Medulla oblongata (tissue), 1 donor: ENCODE measurements at regions not wholly inside any gene's neighbourhood (a gene's known extent, or its start where the extent isn't known, plus 50 kb on each side); places are given as distances from the start of the nearest gene placed in this dataset.

ENCODE experiments used
- DNase-seq: peaks from one replicate; pipeline ENCODE4 v3.0.0-alpha.2; 2015; ENCODE audit errors: extremely low spot score

GRCh38 chr2:175568109-175568730 is 386.7 kb upstream of the ATP5MC3 start:
- no peak for DNase-seq

- no peak for DNase-seq
These were observed 386.0 kb upstream of the ATP5MC3 start for GRCh38 chr2:175567435-175568061.

GRCh38 chr2:175560521-175561169 is 379.1 kb upstream of the ATP5MC3 start:
- peak; percentile 31 for DNase-seq

- no peak for DNase-seq
These were observed 378.1 kb upstream of the ATP5MC3 start for GRCh38 chr2:175559613-175560012.

GRCh38 chr2:175557810-175558377 is 376.4 kb upstream of the ATP5MC3 start:
- DNase-seq = no peak

- DNase-seq = no peak
These were observed 372.4 kb upstream of the ATP5MC3 start for GRCh38 chr2:175553910-175554309.

- DNase-seq = no peak
These were observed 371.4 kb upstream of the ATP5MC3 start for GRCh38 chr2:175552902-175553301.

- no peak for DNase-seq
These were observed 358.9 kb upstream of the ATP5MC3 start for GRCh38 chr2:175540421-175540820.

- DNase-seq = no peak
These were observed 357.6 kb upstream of the ATP5MC3 start for GRCh38 chr2:175539122-175539521.

GRCh38 chr2:175536059-175536458 is 354.5 kb upstream of the ATP5MC3 start:
- DNase-seq = no peak

- DNase-seq = no peak
These were observed 354.1 kb upstream of the ATP5MC3 start for GRCh38 chr2:175535631-175536030.

- no peak for DNase-seq
These were observed 344.5 kb upstream of the ATP5MC3 start for GRCh38 chr2:175525975-175526374.

GRCh38 chr2:175523001-175523400 is 341.5 kb upstream of the ATP5MC3 start:
- DNase-seq = no peak

- no peak for DNase-seq
These were observed 336.7 kb upstream of the ATP5MC3 start for GRCh38 chr2:175518206-175518605.

GRCh38 chr2:175516555-175516954 is 335.0 kb upstream of the ATP5MC3 start:
- DNase-seq = no peak

- DNase-seq = no peak
These were observed 318.7 kb upstream of the ATP5MC3 start for GRCh38 chr2:175500255-175500654.

- DNase-seq = no peak
These were observed 308.9 kb upstream of the ATP5MC3 start for GRCh38 chr2:175490360-175490791.

GRCh38 chr2:175478096-175478768 is 296.7 kb upstream of the ATP5MC3 start:
- DNase-seq = no peak

GRCh38 chr2:175476948-175477347 is 295.4 kb upstream of the ATP5MC3 start:
- no peak for DNase-seq

- DNase-seq = no peak
These were observed 294.9 kb upstream of the ATP5MC3 start for GRCh38 chr2:175476374-175476773.

GRCh38 chr2:175475130-175475529 is 293.6 kb upstream of the ATP5MC3 start:
- no peak for DNase-seq

- DNase-seq = no peak
These were observed 287.1 kb upstream of the ATP5MC3 start for GRCh38 chr2:175468431-175469098.
